ENCODE measurements at regions not wholly inside any gene's neighbourhood (a gene's known extent, or its start where the extent isn't known, plus 50 kb on each side); places are given as distances from the start of the nearest gene placed in this dataset.

DNA sequence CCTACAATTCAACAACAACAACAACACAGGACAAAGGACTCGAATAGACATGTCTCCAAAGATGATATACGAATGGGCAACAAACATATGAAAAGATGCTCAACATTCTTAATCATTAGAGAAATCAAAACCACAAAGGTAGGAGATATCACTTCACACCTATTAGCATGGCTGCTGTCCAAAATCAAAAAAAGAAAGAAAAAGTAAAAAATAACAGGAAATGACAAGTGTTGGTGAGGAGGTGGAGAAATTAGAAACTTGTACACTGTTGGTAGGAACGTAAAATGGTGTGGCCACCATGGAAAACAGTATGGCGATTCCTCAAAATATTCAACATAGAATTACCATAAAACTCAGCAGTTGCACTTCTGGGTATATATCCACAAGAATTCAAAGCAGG is 312.3 kb upstream of the STT3B start:
- no TSS peak for BruUV-seq (replicated peaks)
- ChIA-PET POLR2A (no interaction called here), CTCF (no interaction called here)
- DNase-seq (ENCODE audit: low read depth, low spot score) (no peak), FAIRE-seq (no peak)
- H3K9me3 ChIP-seq (replicated peaks; ENCODE audit: control insufficient read depth, insufficient read depth, low read length): no peaks in the 10 kb centered on the region
- H4K20me1 ChIP-seq (replicated peaks; ENCODE audit: control insufficient read depth, extremely low read depth, insufficient read depth, low read length): no peaks in the 10 kb centered on the region
- H3K4me2 ChIP-seq (ENCODE audit: insufficient read depth, low read length): no peak overlapping the region
- H3K27ac ChIP-seq (ENCODE audit: insufficient read depth, low read depth, low read length): no peak overlapping the region
- intact Hi-C loops (cut with micrococcal nuclease): no loop called here
- no peaks in the 10 kb centered on the region for H3K27me3 ChIP-seq (ENCODE audit: control insufficient read depth in 2 of 2, insufficient read depth in 2 of 2, low read length in 2 of 2)
- dilution Hi-C loops (cut with MboI; ENCODE audit: extremely low pct_ligation_motif_present, low sequenced_read_pairs): no loop called here
- TF ChIP-seq JUN (IDR thresholded peaks at IDR 0.05; ENCODE audit: borderline replicate concordance, insufficient read depth, insufficient read length, low read depth) (no peak), GATA2 (IDR thresholded peaks at IDR 0.05; ENCODE audit: insufficient read depth, insufficient read length, low read depth, low read length) (no peak)
- H3K36me3 ChIP-seq (ENCODE audit: control insufficient read depth in 2 of 2, extremely low read depth in 1 of 2, insufficient read depth in 2 of 2, low read length in 2 of 2): no peaks in the 10 kb centered on the region
- no peaks in the 10 kb centered on the region for H3K9me1 ChIP-seq (replicated peaks; ENCODE audit: control insufficient read depth, extremely low read depth, insufficient read depth, low read length)
- H2AFZ ChIP-seq (ENCODE audit: low read depth, low read length): no peak overlapping the region
- no peaks in the 10 kb centered on the region for H3K79me2 ChIP-seq (ENCODE audit: control insufficient read depth, insufficient read depth, low read length)
- H3K4me1 ChIP-seq (ENCODE audit: control insufficient read depth, extremely low read depth, insufficient read depth, low read length): no peaks in the 10 kb centered on the region
- H3K9ac ChIP-seq (replicated peaks; ENCODE audit: extremely low read depth, insufficient read depth, low read length): no peak overlapping the region
- no peak overlapping the region for H3K4me3 ChIP-seq (replicated peaks in 1 of 3; ENCODE audit: insufficient read depth in 1 of 3, low read depth in 1 of 3, low read length in 3 of 3)

DNA sequence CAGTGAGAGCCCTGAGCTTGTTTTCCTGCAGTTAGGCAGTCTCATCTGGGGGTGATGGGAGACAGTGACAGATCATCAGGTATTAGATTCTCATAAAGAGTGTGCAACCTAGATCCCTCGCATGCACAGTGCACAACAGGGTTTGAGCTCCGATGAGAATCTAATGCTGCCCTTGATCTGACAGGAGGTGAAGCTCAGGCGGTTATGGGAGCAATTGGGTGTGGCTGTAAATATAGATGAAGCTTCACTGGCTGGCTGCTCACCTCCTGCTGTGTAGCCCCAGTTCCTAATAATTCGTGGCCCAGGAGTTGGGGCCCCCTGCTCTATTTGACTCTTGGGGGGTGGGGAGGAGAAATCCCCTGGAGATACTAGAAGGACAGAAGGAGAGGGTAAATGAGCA is 309.4 kb upstream of the STT3B start:
- TF ChIP-seq, protein P1, sequence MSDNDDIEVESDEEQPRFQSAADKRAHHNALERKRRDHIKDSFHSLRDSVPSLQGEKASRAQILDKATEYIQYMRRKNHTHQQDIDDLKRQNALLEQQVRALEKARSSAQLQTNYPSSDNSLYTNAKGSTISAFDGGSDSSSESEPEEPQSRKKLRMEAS (IDR thresholded peaks at IDR 0.05; ENCODE audit: insufficient read depth, insufficient read length): no peak
- no peak for TF ChIP-seq JUN (IDR thresholded peaks at IDR 0.05; ENCODE audit: borderline replicate concordance, insufficient read depth, insufficient read length, low read depth)
- no peak for TF ChIP-seq GATA2 (IDR thresholded peaks at IDR 0.05; ENCODE audit: insufficient read depth, insufficient read length, low read depth, low read length)
- TF ChIP-seq EZH2 (IDR thresholded peaks at IDR 0.05; ENCODE audit: borderline replicate concordance, low read depth, low read length, severe bottlenecking): no peak
- TF ChIP-seq MYC (IDR thresholded peaks at IDR 0.05; ENCODE audit: low read depth, low read length): no peak
- TF ChIP-seq POLR2A (IDR thresholded peaks at IDR 0.05; ENCODE audit: low read depth, low read length): no peak
- no peak for TF ChIP-seq POLR2AphosphoS5 (IDR thresholded peaks at IDR 0.05; ENCODE audit: insufficient read depth, low read depth, low read length)
- TF ChIP-seq FOS (IDR thresholded peaks at IDR 0.05; ENCODE audit: borderline replicate concordance, insufficient read depth, low read length): no peak
- TF ChIP-seq, protein P2, sequence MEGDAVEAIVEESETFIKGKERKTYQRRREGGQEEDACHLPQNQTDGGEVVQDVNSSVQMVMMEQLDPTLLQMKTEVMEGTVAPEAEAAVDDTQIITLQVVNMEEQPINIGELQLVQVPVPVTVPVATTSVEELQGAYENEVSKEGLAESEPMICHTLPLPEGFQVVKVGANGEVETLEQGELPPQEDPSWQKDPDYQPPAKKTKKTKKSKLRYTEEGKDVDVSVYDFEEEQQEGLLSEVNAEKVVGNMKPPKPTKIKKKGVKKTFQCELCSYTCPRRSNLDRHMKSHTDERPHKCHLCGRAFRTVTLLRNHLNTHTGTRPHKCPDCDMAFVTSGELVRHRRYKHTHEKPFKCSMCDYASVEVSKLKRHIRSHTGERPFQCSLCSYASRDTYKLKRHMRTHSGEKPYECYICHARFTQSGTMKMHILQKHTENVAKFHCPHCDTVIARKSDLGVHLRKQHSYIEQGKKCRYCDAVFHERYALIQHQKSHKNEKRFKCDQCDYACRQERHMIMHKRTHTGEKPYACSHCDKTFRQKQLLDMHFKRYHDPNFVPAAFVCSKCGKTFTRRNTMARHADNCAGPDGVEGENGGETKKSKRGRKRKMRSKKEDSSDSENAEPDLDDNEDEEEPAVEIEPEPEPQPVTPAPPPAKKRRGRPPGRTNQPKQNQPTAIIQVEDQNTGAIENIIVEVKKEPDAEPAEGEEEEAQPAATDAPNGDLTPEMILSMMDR (IDR thresholded peaks at IDR 0.05; ENCODE audit: extremely low read depth in 1 of 2, insufficient read depth in 1 of 2, low read depth in 1 of 2, low read length in 2 of 2): no peak
- H3K36me3 ChIP-seq (ENCODE audit: control insufficient read depth in 2 of 2, extremely low read depth in 1 of 2, insufficient read depth in 2 of 2, low read length in 2 of 2): no peaks in the 10 kb centered on the region
- no peak for DNase-seq (ENCODE audit: low read depth, low spot score)
- POLR2A ChIA-PET: no interaction called here
- no peak overlapping the region for H2AFZ ChIP-seq (ENCODE audit: low read depth, low read length)
- H4K20me1 ChIP-seq (replicated peaks; ENCODE audit: control insufficient read depth, extremely low read depth, insufficient read depth, low read length): no peaks in the 10 kb centered on the region
- no peak for FAIRE-seq
- no peaks in the 10 kb centered on the region for H3K9me1 ChIP-seq (replicated peaks; ENCODE audit: control insufficient read depth, extremely low read depth, insufficient read depth, low read length)
- dilution Hi-C loops (cut with MboI; ENCODE audit: extremely low pct_ligation_motif_present, low sequenced_read_pairs): no loop called here
- H3K9ac ChIP-seq (replicated peaks; ENCODE audit: extremely low read depth, insufficient read depth, low read length): no peak overlapping the region
- intact Hi-C loops (cut with micrococcal nuclease): no loop called here
- no peak overlapping the region for H3K4me2 ChIP-seq (ENCODE audit: insufficient read depth, low read length)
- no peaks in the 10 kb centered on the region for H3K4me1 ChIP-seq (ENCODE audit: control insufficient read depth, extremely low read depth, insufficient read depth, low read length)
- H3K9me3 ChIP-seq (replicated peaks; ENCODE audit: control insufficient read depth, insufficient read depth, low read length): no peaks in the 10 kb centered on the region
- no peak overlapping the region for H3K4me3 ChIP-seq (replicated peaks in 1 of 3; ENCODE audit: insufficient read depth in 1 of 3, low read depth in 1 of 3, low read length in 3 of 3)
- H3K27me3 ChIP-seq (ENCODE audit: control insufficient read depth in 2 of 2, insufficient read depth in 2 of 2, low read length in 2 of 2): no peaks in the 10 kb centered on the region
- CTCF ChIA-PET: interaction anchor here (0.9 to 1.1 kb wide), 2 partner anchors 13 to 194 kb away, joined by 3 read pairs; no protein-coding TSS in a partner anchor
- no peak overlapping the region for H3K27ac ChIP-seq (ENCODE audit: insufficient read depth, low read depth, low read length)
- H3K79me2 ChIP-seq (ENCODE audit: control insufficient read depth, insufficient read depth, low read length): no peaks in the 10 kb centered on the region
- no TSS peak for BruUV-seq (replicated peaks)

All from endothelial cell of umbilical vein (primary cell).